KMS-11 (cell line): ENCODE measurements at regions not wholly inside any gene's neighbourhood (a gene's known extent, or its start where the extent isn't known, plus 50 kb on each side); places are given as distances from the start of the nearest gene placed in this dataset.

Experiments
- H2AFZ ChIP-seq: fragments of 200-600 bp; sonication (generic); 2 replicates; pipeline ENCODE4 v1.6.1; 2016; ENCODE audit warnings: antibody characterized with exemption, mixed run types, low read depth
- H3K27ac ChIP-seq: fragments of 200-600 bp; sonication (generic); 2 replicates; pipeline ENCODE4 v1.6.1; 2016; ENCODE audit warnings: mild to moderate bottlenecking, mixed run types
- H3K27me3 ChIP-seq: fragments of 200-600 bp; sonication (generic); 2 replicates; pipeline ENCODE4 v1.6.1; 2017; ENCODE audit warnings: mild to moderate bottlenecking, low read depth, mixed run types, moderate library complexity; ENCODE audit not compliant: insufficient read depth
- H3K36me3 ChIP-seq: fragments of 200-600 bp; sonication (generic); 2 replicates; pipeline ENCODE4 v1.6.1; 2017; ENCODE audit warnings: mild to moderate bottlenecking, mixed run types; ENCODE audit not compliant: insufficient read depth
- H3K4me1 ChIP-seq: fragments of 200-600 bp; sonication (generic); 2 replicates; pipeline ENCODE4 v1.6.1; 2016; ENCODE audit warnings: mild to moderate bottlenecking, low read depth, mixed run types; ENCODE audit not compliant: poor library complexity, severe bottlenecking
- H3K4me2 ChIP-seq: fragments of 200-600 bp; sonication (generic); 2 replicates; pipeline ENCODE4 v1.7.0; 2016; ENCODE audit warnings: mild to moderate bottlenecking, mixed run types
- H3K4me3 ChIP-seq: fragments of 200-600 bp; sonication (generic); IDR thresholded peaks from 2 replicates; pipeline ENCODE4 v1.6.1; 2017; ENCODE audit warnings: low read depth, low read length, mixed read lengths; ENCODE audit not compliant: insufficient read depth
- H3K79me2 ChIP-seq: fragments of 200-600 bp; sonication (generic); 2 replicates; pipeline ENCODE4 v1.6.1; 2016; ENCODE audit warnings: low read depth, mixed run types; ENCODE audit not compliant: insufficient read depth
- H3K9ac ChIP-seq: fragments of 200-600 bp; sonication (generic); 2 replicates; pipeline ENCODE4 v1.6.1; 2016; ENCODE audit warnings: mild to moderate bottlenecking, mixed run types
- H4K20me1 ChIP-seq: fragments of 200-600 bp; sonication (generic); 2 replicates; pipeline ENCODE4 v1.6.1; 2016; ENCODE audit warnings: mild to moderate bottlenecking, mixed run types; ENCODE audit not compliant: insufficient read depth
- CTCF ChIP-seq: fragments of 200-600 bp; sonication (generic); conservative IDR thresholded peaks from 2 replicates; pipeline ENCODE4 v1.6.1; 2017; ENCODE audit warnings: low read depth, mild to moderate bottlenecking, antibody characterized with exemption, low read length, moderate library complexity, mixed read lengths

DNA sequence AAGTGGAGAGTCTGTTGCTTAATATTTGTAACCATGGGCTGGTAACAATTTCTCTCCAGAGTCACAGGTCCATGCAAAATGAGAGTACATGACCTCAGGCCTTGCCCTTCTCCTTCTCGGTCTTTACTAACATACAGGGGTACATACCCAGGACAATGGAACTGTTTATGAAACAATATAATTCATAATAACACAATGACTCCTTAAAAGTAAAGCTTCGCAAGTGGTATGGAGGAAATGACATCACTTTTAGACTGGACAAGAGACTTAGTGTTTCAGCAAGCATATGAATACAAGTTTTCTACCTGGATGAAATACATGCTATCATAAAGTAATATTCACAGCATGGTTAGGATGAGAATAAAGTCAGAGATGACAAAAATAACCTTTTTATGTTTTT is 386.6 kb downstream of the PLK2 start:
- no peak overlapping the region for H3K4me2 ChIP-seq
- no peak overlapping the region for H3K4me3 ChIP-seq
- no peak for TF ChIP-seq CTCF
- H4K20me1 ChIP-seq: no peaks in the 10 kb centered on the region
- H3K36me3 ChIP-seq: no peaks in the 10 kb centered on the region
- H3K27me3 ChIP-seq: no peaks in the 10 kb centered on the region
- no peaks in the 10 kb centered on the region for H3K4me1 ChIP-seq
- H3K79me2 ChIP-seq: no peaks in the 10 kb centered on the region
- H3K9ac ChIP-seq: no peak overlapping the region
- no peak overlapping the region for H2AFZ ChIP-seq
- no peak overlapping the region for H3K27ac ChIP-seq

- no peak overlapping the region for H3K4me2 ChIP-seq
- no peak overlapping the region for H3K27ac ChIP-seq
- no peak overlapping the region for H2AFZ ChIP-seq
- no peaks in the 10 kb centered on the region for H3K79me2 ChIP-seq
- no peaks in the 10 kb centered on the region for H3K36me3 ChIP-seq
- no peaks in the 10 kb centered on the region for H4K20me1 ChIP-seq
- no peak for TF ChIP-seq CTCF
- H3K27me3 ChIP-seq: no peaks in the 10 kb centered on the region
- no peak overlapping the region for H3K4me3 ChIP-seq
- no peaks in the 10 kb centered on the region for H3K4me1 ChIP-seq
- no peak overlapping the region for H3K9ac ChIP-seq
Measured at GRCh38 chr5:58072300-58072965, 387.5 kb downstream of the PLK2 start.

DNA sequence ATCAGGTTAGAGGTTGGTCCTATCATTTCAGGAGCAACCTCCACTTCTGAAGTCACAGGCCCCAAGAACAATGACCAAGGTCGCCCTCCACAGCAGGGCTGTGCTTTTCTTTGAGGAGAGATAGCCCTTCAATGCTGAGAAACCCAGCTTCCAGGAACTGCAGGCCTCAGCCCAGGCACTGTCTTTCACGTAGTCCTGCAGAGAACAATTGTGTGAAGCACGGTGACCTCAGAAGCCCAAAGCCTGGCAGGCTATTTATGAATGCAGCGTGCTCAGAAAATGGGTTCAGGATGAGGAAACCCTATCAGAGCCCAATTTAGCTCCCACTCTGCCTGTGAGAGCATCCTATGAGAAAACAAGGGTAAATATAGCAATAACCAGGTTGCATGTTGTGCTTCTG is 388.3 kb downstream of the PLK2 start:
- no peaks in the 10 kb centered on the region for H3K36me3 ChIP-seq
- H3K4me3 ChIP-seq: no peak overlapping the region
- no peaks in the 10 kb centered on the region for H4K20me1 ChIP-seq
- H2AFZ ChIP-seq: no peak overlapping the region
- H3K27me3 ChIP-seq: no peaks in the 10 kb centered on the region
- peaks cover 6% of the 10 kb centered on the region for H3K4me1 ChIP-seq
- no peak for TF ChIP-seq CTCF
- H3K79me2 ChIP-seq: no peaks in the 10 kb centered on the region
- no peak overlapping the region for H3K9ac ChIP-seq
- H3K27ac ChIP-seq: no peak overlapping the region
- no peak overlapping the region for H3K4me2 ChIP-seq

- Histone ChIP-seq H3K4me2 (no peak overlapping the region), H3K36me3 (no peaks in the 10 kb centered on the region), H3K4me1 (peaks cover 18% of the 10 kb centered on the region), H3K27ac (no peak overlapping the region), H3K4me3 (no peak overlapping the region), H4K20me1 (no peaks in the 10 kb centered on the region), H3K27me3 (no peaks in the 10 kb centered on the region), H3K9ac (no peak overlapping the region), H2AFZ (no peak overlapping the region), H3K79me2 (no peaks in the 10 kb centered on the region)
- no peak for TF ChIP-seq CTCF
Measured at GRCh38 chr5:58069846-58070245, 390.0 kb downstream of the PLK2 start.
